ENCODE measurements at regions not wholly inside any gene's neighbourhood (a gene's known extent, or its start where the extent isn't known, plus 50 kb on each side); places are given as distances from the start of the nearest gene placed in this dataset.

DNA sequence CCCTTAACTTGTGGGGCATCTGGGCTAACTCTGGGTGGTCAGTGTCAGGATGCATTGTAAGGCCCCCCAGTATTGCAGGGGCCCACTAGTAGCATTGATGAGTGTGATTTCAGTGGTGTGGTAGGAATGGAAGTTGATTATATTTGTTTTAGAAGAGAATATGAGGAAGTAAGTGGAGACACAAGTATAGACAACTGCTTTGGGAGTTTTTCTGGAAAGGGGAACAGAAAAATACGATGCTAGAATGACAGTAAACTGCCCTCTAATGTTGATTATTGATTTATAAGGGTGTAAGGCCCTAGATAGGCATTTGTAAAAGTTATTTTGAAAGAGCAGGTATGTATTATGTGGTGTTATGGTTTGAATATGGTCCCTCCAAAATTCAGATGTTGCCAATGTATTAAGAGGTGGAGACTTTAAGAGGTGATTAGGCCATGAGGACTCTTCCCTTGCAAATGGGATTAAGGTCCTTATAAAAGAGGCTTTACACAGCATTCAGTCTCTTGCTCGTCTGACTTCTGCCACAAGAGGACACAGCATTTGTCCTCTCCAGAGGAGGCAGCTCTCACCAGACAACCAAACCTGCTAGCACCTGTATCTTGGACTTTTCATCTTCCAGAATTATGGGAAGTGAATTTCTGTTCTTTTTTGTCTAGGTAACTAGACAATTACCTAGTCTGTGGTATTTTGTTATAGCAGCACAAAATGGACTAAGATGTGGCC is 135.9 kb upstream of the DTNBP1 start:
- H3K4me1 ChIP-seq, result no peaks in the 10 kb centered on the region
- no peaks in the 10 kb centered on the region for H3K9me3 ChIP-seq
- DNase-seq (ENCODE audit: low read depth in 1 of 2, low spot score in 1 of 2) (no peak), FAIRE-seq (no peak), ATAC-seq (no peak)
- H3K4me2 ChIP-seq, result no peak overlapping the region
- H3K4me3 ChIP-seq, result no peak overlapping the region
- no peak overlapping the region for H3K27ac ChIP-seq
- ChIA-PET CTCF (no interaction called here), POLR2A (no interaction called here)
- 7% methylated on average over 2 of the region's 2 CpGs for WGBS (ENCODE audit: missing lambda C conversion rate)
- TF ChIP-seq BHLHE40 (IDR thresholded peaks at IDR 0.05; ENCODE audit: low read depth, low read length), result no peak
- no peak for TF ChIP-seq EHF (CRISPR knock-in tag; IDR thresholded peaks at IDR 0.05)
- TF ChIP-seq CHD2 (IDR thresholded peaks at IDR 0.05; ENCODE audit: low read length, partially characterized antibody), result no peak
- TF ChIP-seq POLR2AphosphoS2 (conservative IDR thresholded peaks at IDR 0.05; ENCODE audit: low read length), result no peak
- no peak for TF ChIP-seq KDM5A (IDR thresholded peaks at IDR 0.05)
- TF ChIP-seq ZC3H11A (IDR thresholded peaks at IDR 0.05), result no peak
- no peak for TF ChIP-seq NR3C1 (IDR thresholded peaks at IDR 0.05)
- TF ChIP-seq, protein P1, sequence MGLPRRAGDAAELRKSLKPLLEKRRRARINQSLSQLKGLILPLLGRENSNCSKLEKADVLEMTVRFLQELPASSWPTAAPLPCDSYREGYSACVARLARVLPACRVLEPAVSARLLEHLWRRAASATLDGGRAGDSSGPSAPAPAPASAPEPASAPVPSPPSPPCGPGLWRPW (IDR thresholded peaks at IDR 0.05), result no peak
- TF ChIP-seq, protein P2, sequence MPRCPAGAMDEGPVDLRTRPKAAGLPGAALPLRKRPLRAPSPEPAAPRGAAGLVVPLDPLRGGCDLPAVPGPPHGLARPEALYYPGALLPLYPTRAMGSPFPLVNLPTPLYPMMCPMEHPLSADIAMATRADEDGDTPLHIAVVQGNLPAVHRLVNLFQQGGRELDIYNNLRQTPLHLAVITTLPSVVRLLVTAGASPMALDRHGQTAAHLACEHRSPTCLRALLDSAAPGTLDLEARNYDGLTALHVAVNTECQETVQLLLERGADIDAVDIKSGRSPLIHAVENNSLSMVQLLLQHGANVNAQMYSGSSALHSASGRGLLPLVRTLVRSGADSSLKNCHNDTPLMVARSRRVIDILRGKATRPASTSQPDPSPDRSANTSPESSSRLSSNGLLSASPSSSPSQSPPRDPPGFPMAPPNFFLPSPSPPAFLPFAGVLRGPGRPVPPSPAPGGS (IDR thresholded peaks at IDR 0.05), result no peak
- TF ChIP-seq RFX5 (IDR thresholded peaks at IDR 0.05), result no peak
- TF ChIP-seq MAZ (IDR thresholded peaks at IDR 0.05; ENCODE audit: borderline replicate concordance, low read depth, low read length), result no peak
- no peak for TF ChIP-seq CBX8 (IDR thresholded peaks at IDR 0.05)
- no peak for TF ChIP-seq ZFP36 (IDR thresholded peaks at IDR 0.05; ENCODE audit: borderline replicate concordance, partially characterized antibody)
- TF ChIP-seq FOSL2 (IDR thresholded peaks at IDR 0.05), result no peak
- no peak for TF ChIP-seq FOSL2 (CRISPR knock-in tag; IDR thresholded peaks at IDR 0.05)
- no peak for TF ChIP-seq CEBPB (IDR thresholded peaks at IDR 0.05)

DNA sequence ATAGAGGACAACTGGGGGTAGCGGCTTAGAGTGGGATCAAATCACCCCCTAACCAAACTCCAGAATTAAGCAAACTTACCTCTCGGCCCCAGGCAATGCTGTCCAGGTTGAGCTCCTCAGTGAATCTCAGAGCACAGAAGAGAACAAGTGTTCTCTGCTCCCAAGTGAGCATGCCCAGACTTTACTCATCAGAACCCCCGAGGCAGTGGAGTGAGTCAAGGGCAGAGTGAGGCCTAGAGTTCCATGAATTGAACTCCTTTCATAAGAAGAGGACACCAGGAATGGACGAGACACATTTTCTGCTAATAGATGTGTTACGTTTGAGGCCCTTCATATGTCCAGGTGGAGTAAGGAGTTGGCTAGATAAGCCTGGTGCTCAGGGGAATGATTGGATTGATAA is 134.0 kb upstream of the DTNBP1 start:
- H3K9me3 ChIP-seq, result no peaks in the 10 kb centered on the region
- TF ChIP-seq JUN (IDR thresholded peaks at IDR 0.05) (no peak), MAZ (IDR thresholded peaks at IDR 0.05; ENCODE audit: borderline replicate concordance, low read depth, low read length) (no peak), NPAS2 (CRISPR knock-in tag; IDR thresholded peaks at IDR 0.05; ENCODE audit: borderline replicate concordance) (no peak), POLR2A (IDR thresholded peaks at IDR 0.05; ENCODE audit: low read length) (no peak), BHLHE40 (IDR thresholded peaks at IDR 0.05; ENCODE audit: low read depth, low read length) (no peak), ZNF302 (CRISPR knock-in tag; IDR thresholded peaks at IDR 0.05) (no peak), HOXB13 (CRISPR knock-in tag; IDR thresholded peaks at IDR 0.05; ENCODE audit: low read depth) (no peak), MYC (IDR thresholded peaks at IDR 0.05; ENCODE audit: borderline replicate concordance, low read length) (no peak), EP300 (IDR thresholded peaks at IDR 0.05) (no peak)
- TF ChIP-seq, protein P3, sequence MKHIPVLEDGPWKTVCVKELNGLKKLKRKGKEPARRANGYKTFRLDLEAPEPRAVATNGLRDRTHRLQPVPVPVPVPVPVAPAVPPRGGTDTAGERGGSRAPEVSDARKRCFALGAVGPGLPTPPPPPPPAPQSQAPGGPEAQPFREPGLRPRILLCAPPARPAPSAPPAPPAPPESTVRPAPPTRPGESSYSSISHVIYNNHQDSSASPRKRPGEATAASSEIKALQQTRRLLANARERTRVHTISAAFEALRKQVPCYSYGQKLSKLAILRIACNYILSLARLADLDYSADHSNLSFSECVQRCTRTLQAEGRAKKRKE (CRISPR knock-in tag; IDR thresholded peaks at IDR 0.05; ENCODE audit: low read depth), result no peak
- TF ChIP-seq, protein P2 (IDR thresholded peaks at IDR 0.05), result no peak
- TF ChIP-seq, protein P4, sequence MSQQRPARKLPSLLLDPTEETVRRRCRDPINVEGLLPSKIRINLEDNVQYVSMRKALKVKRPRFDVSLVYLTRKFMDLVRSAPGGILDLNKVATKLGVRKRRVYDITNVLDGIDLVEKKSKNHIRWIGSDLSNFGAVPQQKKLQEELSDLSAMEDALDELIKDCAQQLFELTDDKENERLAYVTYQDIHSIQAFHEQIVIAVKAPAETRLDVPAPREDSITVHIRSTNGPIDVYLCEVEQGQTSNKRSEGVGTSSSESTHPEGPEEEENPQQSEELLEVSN (IDR thresholded peaks at IDR 0.05; ENCODE audit: borderline replicate concordance, low read depth), result no peak
- ChIA-PET CTCF (no interaction called here), POLR2A (no interaction called here)
- H3K27ac ChIP-seq, result no peak overlapping the region
- FAIRE-seq, result no peak
- H3K4me1 ChIP-seq, result no peaks in the 10 kb centered on the region
- H3K4me2 ChIP-seq, result no peak overlapping the region
- WGBS (ENCODE audit: missing lambda C conversion rate), result 39% methylated on average over 5 of the region's 5 CpGs
- no peak for DNase-seq (ENCODE audit: low read depth in 1 of 2, low spot score in 1 of 2)
- H3K4me3 ChIP-seq, result no peak overlapping the region
- no peak for ATAC-seq

Data from A549 (cell line).